Ammon's horn (tissue), 1 donor: ENCODE measurements at regions not wholly inside any gene's neighbourhood (a gene's known extent, or its start where the extent isn't known, plus 50 kb on each side); places are given as distances from the start of the nearest gene placed in this dataset.
"Not testable (repeated sequence)": the region's sequence is repeated elsewhere in the genome, so short reads cannot be mapped to it uniquely, and the experiment has no call there.

Experiments used
- DNase-seq: peaks from one replicate; pipeline ENCODE4 v3.0.0-alpha.2; 2016; ENCODE audit warnings: low spot score

- no peak for DNase-seq
Observed at GRCh38 chr12:18849080-18849479, 111.2 kb downstream of the CAPZA3 start.

GRCh38 chr12:18849761-18850160 is 111.8 kb downstream of the CAPZA3 start:
- no peak for DNase-seq

GRCh38 chr12:18850752-18851151 is 112.8 kb downstream of the CAPZA3 start:
- no peak for DNase-seq

- DNase-seq, result no peak
Observed at GRCh38 chr12:18851271-18851670, 113.4 kb downstream of the CAPZA3 start.

- DNase-seq, result no peak
Observed at GRCh38 chr12:18853570-18854366, 115.8 kb downstream of the CAPZA3 start.

- no peak for DNase-seq
Observed at GRCh38 chr12:18857656-18858055, 119.7 kb downstream of the CAPZA3 start.

- no peak for DNase-seq
Observed at GRCh38 chr12:18859400-18859799, 121.5 kb downstream of the CAPZA3 start.

- no peak for DNase-seq
Observed at GRCh38 chr12:18861287-18861858, 123.5 kb downstream of the CAPZA3 start.

GRCh38 chr12:18863769-18864500 is 126.0 kb downstream of the CAPZA3 start:
- no peak for DNase-seq

- DNase-seq, result no peak
Observed at GRCh38 chr12:18864900-18865561, 127.1 kb downstream of the CAPZA3 start.

GRCh38 chr12:18868717-18869116 is 130.8 kb downstream of the CAPZA3 start:
- DNase-seq, result no peak

GRCh38 chr12:18872770-18873169 is 134.9 kb downstream of the CAPZA3 start:
- DNase-seq, result no peak

GRCh38 chr12:18878676-18879180 is 140.8 kb downstream of the CAPZA3 start:
- DNase-seq, result no peak

- DNase-seq, result no peak
Observed at GRCh38 chr12:18882690-18883089, 144.8 kb downstream of the CAPZA3 start.

GRCh38 chr12:18886962-18887361 is 149.0 kb downstream of the CAPZA3 start:
- no peak for DNase-seq

GRCh38 chr12:18887368-18887767 is 149.4 kb downstream of the CAPZA3 start:
- no peak for DNase-seq

GRCh38 chr12:18888047-18888446 is 150.1 kb downstream of the CAPZA3 start:
- DNase-seq, result peak; percentile 10

GRCh38 chr12:18890621-18891020 is 152.7 kb downstream of the CAPZA3 start:
- DNase-seq, result not testable (repeated sequence)

- DNase-seq, result no peak
Observed at GRCh38 chr12:18895540-18895939, 157.6 kb downstream of the CAPZA3 start.

GRCh38 chr12:18895946-18896345 is 158.0 kb downstream of the CAPZA3 start:
- no peak for DNase-seq

GRCh38 chr12:18897823-18898222 is 159.9 kb downstream of the CAPZA3 start:
- no peak for DNase-seq

- DNase-seq, result no peak
Observed at GRCh38 chr12:18898470-18898869, 160.6 kb downstream of the CAPZA3 start.
